Neural cell (in vitro differentiated cells): ENCODE measurements at regions not wholly inside any gene's neighbourhood (a gene's known extent, or its start where the extent isn't known, plus 50 kb on each side); places are given as distances from the start of the nearest gene placed in this dataset.

Experiments
- H2AFZ ChIP-seq: fragments of 200-600, 300-800 bp; sonication (generic), shearing (Covaris generic); 2 replicates; pipeline ENCODE4 v1.6.0; 2014; ENCODE audit warnings: low read depth, mild to moderate bottlenecking, antibody characterized with exemption, low read length, moderate library complexity
- H3F3A ChIP-seq: fragments of 200-600 bp; shearing (Covaris generic); 2 replicates; pipeline ENCODE4 v1.6.1; 2016; ENCODE audit warnings: mild to moderate bottlenecking, moderate library complexity, mixed read lengths, antibody characterized with exemption, low read length; ENCODE audit not compliant: insufficient read depth, poor library complexity, severe bottlenecking
- H3K27ac ChIP-seq: fragments of 200-600, 300-800 bp; sonication (generic), shearing (Covaris generic); 2 replicates; pipeline ENCODE4 v1.5.1; 2014; ENCODE audit warnings: mild to moderate bottlenecking, low read length, moderate library complexity
- H3K27me3 ChIP-seq: fragments of 300-800, 200-600 bp; sonication (generic), shearing (Covaris generic); 2 replicates; pipeline ENCODE4 v1.6.0; 2014; ENCODE audit warnings: mild to moderate bottlenecking, low read depth, low read length, moderate library complexity; ENCODE audit not compliant: insufficient read depth
- H3K36me3 ChIP-seq: fragments of 300-800, 200-600 bp; sonication (generic), shearing (Covaris generic); 2 replicates; pipeline ENCODE4 v1.5.1; 2014; ENCODE audit warnings: mild to moderate bottlenecking, antibody characterized with exemption, low read length, moderate library complexity; ENCODE audit not compliant: insufficient read depth
- H3K4me2 ChIP-seq: fragments of 300-800, 200-600 bp; sonication (generic), shearing (Covaris generic); 2 replicates; pipeline ENCODE4 v1.6.0; 2014; ENCODE audit warnings: mild to moderate bottlenecking, low read length
- H3K4me3 ChIP-seq: fragments of 300-800, 200-600 bp; sonication (generic), shearing (Covaris generic); 2 replicates; pipeline ENCODE4 v1.5.1; 2014; ENCODE audit warnings: mild to moderate bottlenecking, low read length, moderate library complexity
- H3K79me2 ChIP-seq: fragments of 200-600 bp; shearing (Covaris generic); replicated peaks from 2 replicates; pipeline ENCODE4 v1.6.0; 2014; ENCODE audit warnings: mild to moderate bottlenecking, low read length, moderate library complexity; ENCODE audit not compliant: insufficient read depth
- H3K9ac ChIP-seq: fragments of 300-800, 200-600 bp; sonication (generic), shearing (Covaris generic); 2 replicates; pipeline ENCODE4 v1.6.1; 2016; ENCODE audit warnings: mild to moderate bottlenecking, low read length, mixed read lengths
- H3K9me2 ChIP-seq: fragments of 200-600 bp; shearing (Covaris generic); 2 replicates; pipeline ENCODE4 v1.6.1; 2016; ENCODE audit warnings: mild to moderate bottlenecking, low read length, mixed read lengths; ENCODE audit not compliant: insufficient read depth
- H3K9me3 ChIP-seq: fragments of 200-600, 300-800 bp; sonication (generic), shearing (Covaris generic); 2 replicates; pipeline ENCODE4 v1.6.1; 2016; ENCODE audit warnings: mild to moderate bottlenecking, mixed run types, low read length, moderate library complexity, mixed read lengths
- H4K20me1 ChIP-seq: fragments of 200-600 bp; shearing (Covaris generic); 2 replicates; pipeline ENCODE4 v1.6.1; 2016; ENCODE audit warnings: mild to moderate bottlenecking, mixed run types; ENCODE audit not compliant: insufficient read depth
- CTCF ChIP-seq: fragments of 450-650 bp; IDR thresholded peaks from 2 replicates; pipeline ENCODE4 v1.5.1; 2014; ENCODE audit warnings: antibody characterized with exemption, mild to moderate bottlenecking, moderate library complexity; ENCODE audit not compliant: poor library complexity, severe bottlenecking
- EP300 ChIP-seq: fragments of 450-650 bp; conservative IDR thresholded peaks from 2 replicates; pipeline ENCODE4 v1.6.1; 2014; ENCODE audit warnings: antibody characterized with exemption, mild to moderate bottlenecking, moderate library complexity; ENCODE audit not compliant: poor library complexity, severe bottlenecking
- EZH2 ChIP-seq: fragments of 200-600, 300-800 bp; shearing (Covaris generic), sonication (generic); IDR thresholded peaks from 2 replicates; pipeline ENCODE4 v1.6.1; 2014; ENCODE audit warnings: antibody characterized with exemption, low read length, borderline replicate concordance, mild to moderate bottlenecking; ENCODE audit not compliant: insufficient read depth, poor library complexity, severe bottlenecking
- MXI1 ChIP-seq: fragments of 450-650 bp; conservative IDR thresholded peaks from 2 replicates; pipeline ENCODE4 v1.6.1; 2014; ENCODE audit warnings: antibody characterized with exemption, mild to moderate bottlenecking; ENCODE audit not compliant: poor library complexity, severe bottlenecking
- POLR2AphosphoS5 ChIP-seq: IDR thresholded peaks from 2 replicates; pipeline ENCODE4 v1.6.1; 2012
- RAD21 ChIP-seq: fragments of 450-650 bp; conservative IDR thresholded peaks from 2 replicates; pipeline ENCODE4 v1.6.1; 2014; ENCODE audit warnings: antibody characterized with exemption, mild to moderate bottlenecking, moderate library complexity
- REST ChIP-seq: IDR thresholded peaks from 2 replicates; pipeline ENCODE4 v1.6.1; 2012; ENCODE audit warnings: borderline replicate concordance
- SMC3 ChIP-seq: fragments of 450-650 bp; conservative IDR thresholded peaks from 2 replicates; pipeline ENCODE4 v1.6.1; 2014; ENCODE audit warnings: antibody characterized with exemption, mild to moderate bottlenecking, moderate library complexity; ENCODE audit not compliant: poor library complexity
- TAF1 ChIP-seq: IDR thresholded peaks from 2 replicates; pipeline ENCODE4 v1.6.1; 2012; ENCODE audit warnings: low read depth

DNA sequence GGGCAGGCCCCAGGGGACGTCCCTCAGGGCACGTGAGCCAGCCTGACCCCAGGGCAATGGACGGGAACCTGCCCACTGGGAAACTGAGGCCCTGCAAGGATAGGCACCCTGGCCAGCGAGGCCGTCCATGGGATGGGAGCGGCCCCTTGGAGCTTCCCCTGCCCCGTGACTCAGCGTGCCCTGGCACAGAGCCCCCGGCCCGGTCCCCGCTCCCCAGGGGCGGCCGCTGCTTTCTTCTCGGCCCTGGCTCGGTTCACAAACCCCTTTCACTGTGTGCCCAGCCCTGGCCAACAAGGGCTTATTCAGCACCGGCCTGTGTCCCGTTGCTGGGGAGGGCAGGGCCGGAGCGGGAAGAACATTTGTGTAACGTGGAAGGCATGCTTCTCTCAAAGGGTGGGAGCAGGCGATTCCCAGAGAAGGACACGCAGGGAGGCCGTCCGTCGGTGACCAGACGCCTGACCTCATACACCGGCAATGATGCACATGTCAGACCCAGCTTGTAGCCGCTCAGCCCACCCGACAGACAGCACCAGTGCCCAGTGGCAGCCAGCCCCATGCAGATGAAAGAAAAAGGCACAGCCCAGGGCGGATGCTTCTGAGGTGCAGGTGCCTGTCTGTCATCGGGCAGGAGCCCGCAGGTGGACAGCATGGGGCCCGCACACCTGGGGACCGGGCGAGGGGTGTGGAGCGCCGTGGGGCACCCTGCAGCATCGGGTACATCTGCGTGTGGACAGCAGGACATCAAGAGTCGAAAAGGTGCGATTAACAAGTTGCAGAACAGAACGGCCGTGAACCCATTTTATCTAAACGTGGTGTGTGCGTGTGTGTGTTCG lies 94.5 kb downstream of the PDGFA start:
- no peak for TF ChIP-seq MXI1
- no peak for TF ChIP-seq EP300
- no peak for TF ChIP-seq RAD21
- TF ChIP-seq REST, result no peak
- TF ChIP-seq EZH2, result no peak
- Histone ChIP-seq H3K9ac (no peak overlapping the region), H3K79me2 (no peaks in the 10 kb centered on the region), H3K27me3 (no peaks in the 10 kb centered on the region), H3K27ac (no peak overlapping the region), H3K4me2 (no peak overlapping the region), H3K36me3 (no peaks in the 10 kb centered on the region), H3F3A (no peaks in the 10 kb centered on the region), H4K20me1 (no peaks in the 10 kb centered on the region), H3K4me3 (no peak overlapping the region), H3K9me2 (no peaks in the 10 kb centered on the region), H3K9me3 (no peaks in the 10 kb centered on the region), H2AFZ (no peak overlapping the region)

DNA sequence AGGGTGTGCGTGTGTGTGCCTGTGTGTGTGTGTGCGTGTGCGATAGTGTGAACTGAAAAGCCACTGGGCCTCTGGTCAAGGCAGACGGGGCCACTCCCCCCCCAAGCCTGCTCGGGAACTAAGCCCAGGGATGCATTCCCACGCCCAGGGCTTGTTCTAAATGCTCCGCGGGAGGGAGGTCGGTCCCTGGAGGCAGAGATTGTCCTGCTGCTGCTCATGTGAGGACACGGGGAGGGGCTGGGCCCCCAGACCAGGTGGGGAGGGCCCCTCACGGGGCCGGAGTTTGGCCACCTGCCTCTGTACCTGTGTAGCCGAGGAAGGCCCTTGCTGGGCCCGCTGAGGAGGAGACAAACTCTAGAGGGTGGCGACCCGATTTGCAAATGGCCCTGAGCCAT lies 93.9 kb downstream of the PDGFA start:
- no peak overlapping the region for H2AFZ ChIP-seq
- H4K20me1 ChIP-seq, result no peaks in the 10 kb centered on the region
- H3K4me2 ChIP-seq, result no peak overlapping the region
- no peaks in the 10 kb centered on the region for H3K9me3 ChIP-seq
- H3K9me2 ChIP-seq, result no peaks in the 10 kb centered on the region
- no peak overlapping the region for H3K27ac ChIP-seq
- no peaks in the 10 kb centered on the region for H3K79me2 ChIP-seq
- H3F3A ChIP-seq, result no peaks in the 10 kb centered on the region
- no peaks in the 10 kb centered on the region for H3K27me3 ChIP-seq
- H3K4me3 ChIP-seq, result no peak overlapping the region
- H3K9ac ChIP-seq, result no peak overlapping the region
- TF ChIP-seq RAD21, result no peak
- no peak for TF ChIP-seq SMC3
- TF ChIP-seq MXI1, result no peak
- TF ChIP-seq EP300, result no peak
- TF ChIP-seq CTCF, result no peak
- TF ChIP-seq TAF1, result no peak
- no peak for TF ChIP-seq REST
- TF ChIP-seq EZH2, result no peak
- no peak for TF ChIP-seq POLR2AphosphoS5
- no peaks in the 10 kb centered on the region for H3K36me3 ChIP-seq
